ENCODE measurements at regions not wholly inside any gene's neighbourhood (a gene's known extent, or its start where the extent isn't known, plus 50 kb on each side); places are given as distances from the start of the nearest gene placed in this dataset.

DNA sequence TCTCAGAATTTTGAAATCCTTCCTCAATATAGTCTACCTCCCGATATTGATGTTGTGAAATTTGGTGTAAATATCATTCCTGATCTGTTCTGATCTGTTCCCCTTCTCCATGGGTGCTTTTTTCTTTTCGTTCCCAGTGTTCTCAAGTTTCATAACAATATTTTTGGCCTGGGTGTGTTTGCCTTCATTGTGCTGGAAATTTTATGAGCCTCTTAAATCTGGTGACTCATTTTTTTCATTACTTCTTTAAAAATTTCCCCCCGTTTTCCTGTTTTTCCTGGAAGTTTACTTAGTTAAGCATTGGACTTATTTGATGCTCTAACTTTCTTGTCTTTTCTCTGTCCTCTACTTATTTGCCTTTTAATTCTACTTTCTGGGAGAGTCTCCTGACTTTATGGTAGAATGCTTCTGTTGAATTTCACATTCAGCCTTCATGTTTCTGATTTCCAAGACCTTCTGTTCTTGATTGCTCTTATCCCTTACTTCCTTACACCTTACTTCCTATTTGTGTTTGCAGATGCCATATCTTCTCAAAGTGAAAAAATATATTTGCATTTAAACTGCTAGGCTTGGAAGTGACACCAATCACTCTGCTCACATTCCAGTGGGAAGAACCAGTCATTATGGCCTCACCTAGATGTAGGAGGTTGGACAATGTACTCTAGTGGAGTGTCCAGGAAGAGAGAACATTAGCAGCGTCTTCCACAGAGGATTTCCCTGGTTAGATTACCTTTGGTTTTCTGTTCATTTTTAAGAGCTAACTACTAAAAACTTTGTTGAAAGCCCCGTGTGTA is 441.9 kb downstream of the ARHGEF28 start:
- no peak for DNase-seq (ENCODE audit: low read depth in 2 of 2)

DNA sequence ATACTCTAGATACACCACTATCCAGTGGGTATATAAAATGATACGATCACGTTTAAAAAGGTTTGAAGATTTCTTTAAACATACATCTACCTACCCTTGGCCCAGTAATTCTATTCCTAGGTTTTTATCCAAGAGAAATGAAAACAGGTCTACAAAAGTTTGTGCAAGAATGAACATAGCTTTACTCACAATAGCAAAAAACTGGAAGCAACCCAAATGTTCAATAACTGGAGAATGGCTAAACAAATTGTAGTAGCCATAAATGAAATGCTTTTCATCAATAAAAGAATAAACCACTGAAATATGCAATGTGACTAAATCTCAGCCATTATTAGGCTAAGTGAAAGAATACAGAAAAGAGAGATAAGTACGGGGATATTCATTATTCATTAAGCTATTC is 438.9 kb downstream of the ARHGEF28 start:
- DNase-seq (ENCODE audit: low read depth in 2 of 2), result no peak

DNA sequence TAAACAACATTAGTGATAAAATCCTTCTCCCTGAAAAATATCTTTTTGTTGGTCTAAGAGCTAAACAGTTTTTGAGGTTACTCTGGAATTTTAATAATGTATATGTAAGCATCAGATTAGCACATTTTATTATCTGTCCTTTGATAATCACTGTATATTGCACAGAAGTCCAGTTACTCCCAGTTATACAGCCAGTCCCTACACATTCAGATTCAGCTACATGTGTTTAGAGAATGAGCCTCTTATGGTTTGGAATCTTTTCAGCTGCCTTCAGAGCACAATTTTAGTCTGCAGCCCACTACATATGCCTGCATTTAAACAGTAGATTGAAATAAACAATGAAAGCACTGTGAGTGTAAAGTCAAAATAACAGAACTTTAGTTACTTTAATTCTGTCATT is 438.2 kb downstream of the ARHGEF28 start:
- DNase-seq (ENCODE audit: low read depth in 2 of 2), result no peak

DNA sequence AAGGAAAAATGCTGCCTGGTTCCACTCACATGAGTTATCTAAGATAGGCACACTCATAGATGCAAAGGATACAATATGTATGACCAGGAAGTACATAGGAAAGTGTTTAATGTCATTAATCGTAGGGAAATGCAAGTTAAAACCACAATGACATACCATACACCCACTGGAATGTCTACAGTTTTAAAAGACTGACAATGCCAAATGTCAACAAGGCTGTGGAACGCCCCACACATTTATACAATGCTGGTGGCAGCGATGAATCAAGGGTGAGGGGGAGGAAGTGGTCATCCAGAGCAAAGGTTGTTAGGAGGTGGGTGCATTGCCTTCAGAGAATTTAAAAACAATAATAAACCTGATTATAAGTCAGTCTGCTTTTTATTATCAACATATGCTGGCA is 437.8 kb downstream of the ARHGEF28 start:
- DNase-seq (ENCODE audit: low read depth in 2 of 2), result peak; percentile 10 to 26

DNA sequence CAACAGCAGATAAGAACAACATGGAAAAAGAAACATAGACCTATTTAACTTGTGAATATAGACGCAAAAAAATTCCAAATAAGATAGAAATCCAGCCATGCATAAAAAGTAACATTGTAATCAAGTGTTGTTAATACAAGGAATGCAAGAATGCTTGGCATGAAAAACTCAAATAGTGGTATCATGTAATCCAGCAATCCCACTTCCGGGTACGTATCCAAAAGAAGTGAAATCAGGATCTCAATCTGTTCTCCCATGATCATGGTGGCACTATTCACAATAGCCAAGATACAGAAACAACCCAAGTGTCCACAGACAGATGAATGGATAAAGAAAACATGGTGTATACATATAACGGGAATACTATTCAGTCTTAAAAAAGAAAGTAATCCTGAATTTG is 437.4 kb downstream of the ARHGEF28 start:
- DNase-seq (ENCODE audit: low read depth in 2 of 2), result no peak

DNA sequence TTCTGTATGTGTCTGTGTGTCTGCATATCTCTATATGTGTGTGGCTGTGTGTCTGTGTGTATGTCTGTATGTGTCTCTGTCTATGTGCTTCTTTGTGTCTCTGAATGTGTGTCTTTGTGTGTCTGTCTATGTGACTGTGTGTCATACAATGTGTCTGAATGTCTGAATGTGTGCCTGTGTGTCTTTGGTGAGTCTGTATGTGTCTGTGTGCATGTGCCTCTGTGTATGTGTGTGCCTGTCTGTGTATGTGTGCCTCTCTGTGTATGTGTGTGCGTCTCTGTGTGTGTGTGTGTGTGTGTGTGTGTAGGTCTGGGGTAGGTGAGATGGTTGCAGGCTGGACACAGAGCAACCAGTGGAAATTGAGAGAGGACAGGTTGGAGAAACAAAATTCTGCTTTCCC is 435.3 kb downstream of the ARHGEF28 start:
- no peak for DNase-seq (ENCODE audit: low read depth in 2 of 2)

DNA sequence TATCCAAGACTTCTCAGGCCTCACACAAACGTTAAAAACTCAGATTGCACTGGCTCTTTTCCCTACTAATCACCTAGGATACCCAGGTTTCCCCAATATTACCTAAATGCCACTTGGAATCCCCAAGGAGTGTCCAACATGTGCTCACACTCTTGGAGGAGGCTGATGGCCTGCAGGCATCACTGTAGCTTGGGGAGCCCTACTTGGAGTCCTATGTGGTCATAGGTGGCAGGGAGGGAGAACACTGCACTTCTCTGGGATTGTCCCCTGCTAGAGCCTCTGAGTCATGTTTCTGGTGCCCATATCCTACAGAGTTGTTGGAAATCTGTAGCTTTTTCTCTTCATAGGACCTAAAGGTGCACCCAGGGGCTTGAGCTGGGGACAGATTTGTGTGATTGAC is 433.7 kb downstream of the ARHGEF28 start:
- DNase-seq (ENCODE audit: low read depth in 2 of 2), result no peak

DNA sequence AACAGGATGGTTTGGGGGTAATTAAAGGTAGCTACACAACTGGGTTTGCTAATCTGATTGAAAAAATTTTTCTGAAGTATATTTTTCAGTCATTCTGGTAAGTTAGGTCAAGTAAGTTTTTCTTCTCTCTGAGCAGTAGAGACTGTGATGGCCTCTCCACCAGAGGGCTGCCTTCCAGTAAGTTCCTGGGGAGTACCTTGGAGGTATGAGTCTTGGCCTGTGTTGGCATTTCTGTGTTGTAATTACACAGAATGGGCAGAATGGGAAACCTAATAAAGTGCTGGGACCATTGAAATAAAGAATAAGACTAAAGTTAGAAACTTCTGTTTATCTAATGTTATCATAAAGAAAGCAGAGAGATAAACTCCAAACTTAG is 430.8 kb downstream of the ARHGEF28 start:
- peak in 1 of 2 donors; percentile 68 for DNase-seq (ENCODE audit: low read depth in 2 of 2)

DNA sequence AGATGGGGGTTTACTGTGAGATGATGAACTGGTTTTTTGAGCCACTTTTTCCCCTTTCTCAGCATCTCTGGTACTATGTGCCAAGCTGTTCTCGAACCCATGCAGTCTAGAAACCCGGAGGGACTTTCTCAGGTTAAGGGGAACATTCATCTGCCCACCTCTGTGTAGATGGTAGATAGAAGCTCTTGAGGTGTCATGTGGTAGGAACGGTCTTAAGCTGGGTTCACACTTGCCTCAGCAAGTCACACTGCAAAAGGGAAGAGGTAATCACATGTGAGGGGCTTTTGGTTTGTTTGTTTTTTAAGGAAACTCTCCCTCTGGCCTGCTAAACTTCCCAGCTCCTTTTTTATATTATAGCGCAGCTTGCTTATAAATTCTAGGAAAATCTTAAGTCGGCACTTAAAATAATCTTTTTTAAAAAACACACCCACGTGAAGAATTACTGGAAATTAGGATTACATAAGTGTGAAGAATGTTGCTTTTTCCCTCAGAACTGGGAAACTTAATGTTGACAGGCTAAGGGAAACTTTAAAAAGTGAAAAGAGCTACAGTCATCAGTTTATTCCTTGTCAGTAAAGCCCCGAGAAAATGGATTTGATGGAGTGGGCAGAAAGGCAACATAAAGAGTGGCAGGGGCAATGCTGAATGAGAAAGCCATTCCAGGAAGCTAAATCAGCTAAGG is 430.3 kb downstream of the ARHGEF28 start:
- DNase-seq (ENCODE audit: low read depth in 2 of 2), result no peak

DNA sequence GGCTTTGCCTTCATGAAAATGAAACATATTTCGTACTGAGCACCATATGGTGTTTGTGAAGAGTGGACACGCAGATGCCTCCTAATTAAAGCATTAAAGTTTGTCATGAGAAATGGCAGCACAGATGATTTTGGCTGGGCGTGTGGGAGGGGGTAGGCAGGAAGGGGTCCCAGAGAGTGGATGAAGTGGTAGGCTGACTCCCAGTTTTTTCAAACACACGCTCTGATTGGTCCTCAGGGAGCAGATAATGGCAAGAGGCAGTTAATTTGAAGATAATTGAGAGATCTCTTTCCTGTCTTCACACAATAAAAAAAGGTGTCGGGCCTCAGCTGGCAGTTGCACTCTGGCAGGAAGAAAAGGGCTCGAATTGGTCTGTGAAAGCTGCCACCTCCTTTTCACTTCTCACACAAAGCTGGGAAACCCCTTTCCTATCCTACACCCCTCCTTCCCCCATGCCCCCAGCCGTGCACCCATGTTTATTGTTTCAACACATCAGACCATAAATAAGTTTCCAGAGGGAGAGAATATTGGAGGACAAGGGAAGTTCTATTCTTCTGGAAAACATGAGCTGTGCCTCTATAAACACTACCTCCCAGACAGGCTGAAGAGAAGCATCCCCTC is 429.6 kb downstream of the ARHGEF28 start:
- no peak for DNase-seq (ENCODE audit: low read depth in 2 of 2)

DNA sequence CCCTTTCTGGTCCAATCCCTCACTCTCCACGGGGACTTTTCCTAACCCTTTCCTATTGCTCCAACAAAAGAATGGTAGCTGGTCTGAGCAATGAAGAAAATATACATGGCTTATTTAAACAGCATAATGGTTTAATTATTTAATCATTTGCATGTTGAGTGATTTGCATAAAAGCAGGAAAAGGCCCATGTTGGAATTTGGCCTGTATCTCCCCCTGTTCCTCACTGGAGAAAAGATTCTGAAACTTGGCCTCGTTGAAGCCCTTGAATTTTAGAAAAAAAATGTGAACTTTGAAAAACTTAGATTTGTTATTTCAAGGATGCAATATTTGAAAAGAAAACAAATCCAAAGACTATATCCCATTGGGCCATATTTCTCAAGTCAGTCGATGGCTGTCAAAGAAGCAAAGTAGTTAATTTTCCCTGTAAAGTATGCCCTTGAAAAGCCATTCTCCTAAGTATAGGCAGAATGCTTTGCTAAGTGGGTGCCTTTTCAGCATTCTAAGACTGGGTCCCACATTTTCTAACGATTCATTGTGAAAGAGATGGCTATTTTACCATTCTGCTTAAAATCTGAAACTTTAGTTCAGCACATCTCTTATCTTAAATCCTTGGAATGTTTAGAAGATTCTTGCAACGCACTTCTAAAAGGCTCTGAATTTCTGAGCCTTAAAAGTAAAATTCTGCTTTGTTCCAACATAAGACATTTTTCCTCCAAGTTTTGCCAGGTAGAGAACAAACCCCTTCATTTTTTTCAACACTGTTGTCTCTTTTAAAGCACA is 428.8 kb downstream of the ARHGEF28 start:
- DNase-seq (ENCODE audit: low read depth in 2 of 2), result no peak

DNA sequence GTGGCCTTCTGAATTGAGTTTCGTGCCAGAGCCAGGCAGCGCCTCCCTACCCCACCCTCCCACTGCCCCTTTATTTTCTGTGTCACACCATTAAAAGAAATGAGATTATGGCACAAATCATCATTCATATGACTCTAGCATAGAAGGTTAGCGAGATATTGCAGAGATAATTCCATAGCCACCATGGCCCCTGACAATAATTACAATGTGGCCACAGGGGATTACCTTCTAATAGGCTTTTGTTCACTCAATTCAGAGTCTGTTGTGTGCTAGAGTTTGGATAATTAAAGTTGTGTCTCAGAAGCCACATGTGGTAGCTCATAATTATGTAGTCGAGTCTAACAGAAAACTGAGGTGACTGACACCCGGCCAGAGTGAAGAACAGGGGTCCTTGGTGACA is 428.1 kb downstream of the ARHGEF28 start:
- DNase-seq (ENCODE audit: low read depth in 2 of 2), result no peak

DNA sequence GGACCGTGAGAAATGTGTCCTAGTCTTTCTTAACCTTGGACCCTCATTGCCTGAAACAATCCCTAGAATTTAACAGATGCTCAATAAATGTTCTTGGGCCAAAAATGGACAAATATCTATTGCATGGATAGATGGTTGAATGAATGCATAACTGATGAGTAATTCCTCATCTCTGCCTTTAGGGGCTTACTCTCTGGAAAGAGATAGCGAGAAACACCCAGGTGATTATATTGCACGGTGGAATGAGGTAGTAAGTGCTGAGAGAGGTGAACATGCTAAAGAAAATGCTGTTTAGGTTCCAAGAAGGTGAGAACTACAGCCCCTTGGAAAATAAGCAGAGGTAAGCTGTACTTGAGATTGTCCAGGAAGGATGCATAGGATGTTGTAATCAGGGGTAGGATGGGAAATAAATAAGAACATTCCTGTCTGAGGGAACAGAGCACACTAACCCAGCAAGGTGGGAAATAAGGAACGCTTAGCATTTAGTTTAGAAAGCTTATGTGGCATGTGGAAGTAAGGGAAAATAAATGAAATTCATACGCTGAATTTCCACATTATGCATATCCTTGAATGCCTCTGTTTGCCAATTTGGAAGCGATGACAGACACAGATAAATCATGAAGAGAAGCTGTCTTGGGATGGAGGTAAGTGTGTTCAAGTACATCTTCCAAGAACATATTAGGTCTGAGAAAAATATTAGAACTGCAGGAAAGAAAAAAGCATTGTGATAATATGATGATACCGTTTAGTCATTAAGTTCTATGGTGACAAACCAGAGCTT is 426.6 kb downstream of the ARHGEF28 start:
- DNase-seq (ENCODE audit: low read depth in 2 of 2), result no peak

DNA sequence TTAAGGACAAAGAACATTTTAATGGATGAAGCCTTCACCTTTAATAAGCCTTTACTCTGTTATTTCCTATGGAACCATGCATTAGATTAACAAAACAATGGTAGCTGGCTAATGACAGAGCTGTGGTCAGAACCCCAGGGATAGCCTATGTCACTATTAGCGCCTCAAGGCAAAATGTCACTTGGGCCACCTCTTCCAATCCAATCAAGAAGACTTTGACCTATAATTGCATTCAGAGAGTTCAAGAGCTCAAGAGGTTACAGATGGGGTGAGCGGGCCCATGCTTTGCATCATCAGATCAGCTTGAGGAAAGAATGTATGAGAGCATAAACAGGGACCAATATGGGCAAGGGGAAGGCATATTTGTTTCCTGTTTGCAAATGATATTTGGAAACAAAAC is 425.1 kb downstream of the ARHGEF28 start:
- DNase-seq (ENCODE audit: low read depth in 2 of 2), result no peak

DNA sequence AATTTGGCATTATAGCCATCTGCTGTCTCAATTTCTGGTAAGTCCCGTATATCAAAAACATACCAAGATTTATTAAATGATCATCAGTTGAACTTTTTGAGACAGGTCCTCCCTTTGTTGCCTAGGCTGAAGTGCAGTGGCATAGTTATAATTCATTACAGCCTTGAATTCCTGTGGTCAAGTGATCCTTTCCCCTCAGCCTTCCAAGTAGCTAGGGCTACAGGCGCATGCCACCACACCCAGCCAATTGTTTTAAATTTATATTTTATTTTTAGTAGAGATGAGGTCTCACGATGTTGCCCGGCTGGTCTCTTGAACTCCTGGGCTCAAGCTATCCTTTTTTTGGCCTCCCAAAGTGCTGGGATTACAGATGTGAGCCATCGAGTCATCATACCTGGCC is 418.9 kb downstream of the ARHGEF28 start:
- no peak for DNase-seq (ENCODE audit: low read depth in 2 of 2)

DNA sequence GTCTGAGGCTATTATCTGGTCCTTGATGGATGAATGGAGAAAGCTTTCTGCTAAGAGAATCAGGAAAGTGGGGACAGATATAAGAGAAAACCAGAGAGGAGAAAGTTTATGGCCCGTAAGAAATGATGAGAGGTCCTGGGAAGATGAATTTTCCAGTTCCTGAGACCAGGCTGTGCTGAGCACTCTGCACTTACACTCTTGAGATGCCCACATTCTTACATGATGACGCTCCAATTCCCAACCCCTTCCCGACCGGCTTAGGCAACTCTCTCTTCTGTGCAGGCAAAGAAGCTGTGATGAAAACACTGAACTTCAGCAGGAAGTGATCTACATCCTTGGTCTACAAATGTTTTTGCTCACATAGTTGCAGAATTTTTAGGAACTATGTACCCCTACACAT is 417.0 kb downstream of the ARHGEF28 start:
- DNase-seq (ENCODE audit: low read depth in 2 of 2), result no peak

DNA sequence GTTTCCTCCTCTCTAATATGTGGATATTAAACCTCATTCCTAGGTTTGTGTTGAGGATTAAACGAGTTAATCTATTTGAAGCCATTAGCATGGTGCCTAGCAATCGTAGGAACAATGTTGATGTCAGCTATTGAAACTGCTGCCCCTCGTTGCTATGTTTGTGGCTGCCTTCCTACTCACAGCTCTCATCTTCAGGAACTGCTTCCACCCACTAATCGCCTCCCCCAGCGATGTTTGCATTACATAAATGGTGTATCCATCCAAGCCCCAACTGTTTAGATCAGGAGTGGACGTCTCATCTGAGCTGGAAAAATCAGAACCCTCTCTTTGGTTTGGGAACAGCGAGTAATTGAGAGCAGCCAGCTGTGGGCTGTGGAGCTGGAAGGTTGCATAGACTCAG is 416.6 kb downstream of the ARHGEF28 start:
- no peak for DNase-seq (ENCODE audit: low read depth in 2 of 2)

DNA sequence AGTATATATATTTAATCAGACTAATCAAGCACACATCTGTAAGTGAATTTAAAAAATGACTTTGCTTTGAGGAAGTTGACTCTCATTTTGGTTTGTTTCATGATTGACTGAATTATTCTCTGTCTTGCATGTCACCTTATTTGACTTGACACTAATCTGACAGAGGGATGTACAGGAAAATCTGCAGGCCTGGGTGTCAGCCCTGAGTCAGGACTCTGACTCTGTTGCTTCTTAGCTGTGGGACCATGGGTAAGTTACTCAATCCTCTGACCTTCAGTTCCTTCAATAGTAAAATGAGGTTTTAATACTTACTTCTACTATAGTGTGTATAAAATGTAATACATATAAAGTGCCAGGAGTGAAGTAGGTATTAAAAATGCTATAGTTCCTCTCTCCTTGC is 415.9 kb downstream of the ARHGEF28 start:
- DNase-seq (ENCODE audit: low read depth in 2 of 2), result no peak

DNA sequence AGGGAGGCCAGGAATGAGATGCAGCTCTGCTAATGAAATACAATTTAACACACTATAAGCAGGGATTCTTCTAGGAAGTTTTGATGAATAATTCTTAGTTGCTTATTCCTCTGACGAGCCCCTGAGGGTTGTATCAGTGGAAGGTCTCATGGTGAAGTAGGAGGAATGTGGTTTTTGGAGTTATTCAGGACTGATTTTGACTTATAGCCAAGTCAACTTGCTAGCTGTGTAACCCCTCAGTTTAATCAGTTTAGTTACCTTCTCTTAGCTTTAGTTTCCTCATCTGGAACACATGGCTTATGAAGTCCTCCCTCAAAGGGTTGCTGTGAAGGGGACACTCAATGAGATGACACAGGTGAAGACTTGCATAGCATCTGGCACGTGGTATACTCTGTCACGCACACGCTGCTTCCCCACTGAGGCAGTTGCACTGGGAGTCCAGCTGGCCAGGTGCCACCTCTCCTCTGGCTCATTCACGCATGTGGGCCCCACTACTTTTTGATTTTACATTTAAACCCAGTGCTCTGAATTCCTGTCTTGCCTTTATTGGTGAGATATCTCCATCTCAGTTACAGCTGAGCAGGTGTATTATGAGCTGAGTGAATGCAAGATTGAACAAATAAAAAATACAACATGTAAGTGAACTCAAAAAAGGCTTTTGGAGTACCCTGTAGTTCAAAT is 415.0 kb downstream of the ARHGEF28 start:
- no peak for DNase-seq (ENCODE audit: low read depth in 2 of 2)

DNA sequence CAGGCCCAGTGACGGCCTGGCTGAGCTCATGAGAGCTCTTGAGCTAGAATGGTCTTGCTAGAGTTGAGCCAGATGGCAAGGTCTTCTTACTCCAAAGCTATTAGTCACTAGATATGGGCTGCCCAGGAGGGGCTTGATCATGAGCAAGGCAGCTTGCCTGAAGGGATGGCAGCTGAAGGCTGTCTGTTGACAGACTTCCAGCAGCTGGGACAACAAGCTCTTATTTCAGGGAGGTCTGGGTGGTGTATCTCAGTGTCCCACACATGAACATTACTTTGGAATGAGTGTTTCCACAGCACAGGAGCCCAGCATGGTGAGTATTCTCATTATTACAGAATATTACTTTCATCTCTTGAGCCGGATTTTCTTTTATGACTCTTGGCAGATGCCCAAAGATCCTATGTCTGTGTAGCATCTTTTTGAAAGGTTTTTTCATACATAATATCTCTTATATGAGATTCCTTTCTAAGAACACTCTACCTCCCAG is 414.1 kb downstream of the ARHGEF28 start:
- no peak for DNase-seq (ENCODE audit: low read depth in 2 of 2)

DNA sequence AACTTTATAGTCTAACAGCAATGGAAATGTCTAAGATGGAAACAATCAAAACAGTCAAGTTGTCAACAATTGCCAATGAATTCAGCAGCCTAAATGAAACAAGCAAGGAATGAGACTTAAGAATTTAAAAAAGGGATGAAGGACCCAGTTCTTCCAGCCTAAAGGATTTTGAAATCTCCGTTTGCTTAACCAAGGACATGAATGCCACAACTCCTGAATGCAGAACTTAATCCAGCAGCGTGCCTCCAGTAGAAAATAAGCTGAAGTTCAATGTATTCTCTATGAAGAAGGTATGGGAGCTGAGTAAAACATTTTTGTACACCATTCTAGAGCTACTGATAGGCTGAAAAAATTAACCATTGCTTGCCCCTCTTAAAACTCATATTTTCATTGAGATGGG is 411.3 kb downstream of the ARHGEF28 start:
- DNase-seq (ENCODE audit: low read depth in 2 of 2), result no peak
